PC-9 (cell line): ENCODE measurements at regions not wholly inside any gene's neighbourhood (a gene's known extent, or its start where the extent isn't known, plus 50 kb on each side); places are given as distances from the start of the nearest gene placed in this dataset.

Source experiments
- CTCF ChIP-seq: fragments of 200-600 bp; sonication (generic); conservative IDR thresholded peaks from 2 replicates; pipeline ENCODE4 v1.6.1; 2017; ENCODE audit warnings: mixed run types, antibody characterized with exemption, mild to moderate bottlenecking, moderate library complexity
- EZH2 ChIP-seq: fragments of 200-600 bp; sonication (generic); IDR thresholded peaks from 2 replicates; pipeline ENCODE4 v1.8.0; 2017; ENCODE audit warnings: antibody characterized with exemption, low read depth

- no peak for TF ChIP-seq CTCF
- TF ChIP-seq EZH2: no peak
Measured at GRCh38 chr7:98753989-98754479, 115.8 kb downstream of the TMEM130 start.
